ENCODE measurements at regions not wholly inside any gene's neighbourhood (a gene's known extent, or its start where the extent isn't known, plus 50 kb on each side); places are given as distances from the start of the nearest gene placed in this dataset.

DNA sequence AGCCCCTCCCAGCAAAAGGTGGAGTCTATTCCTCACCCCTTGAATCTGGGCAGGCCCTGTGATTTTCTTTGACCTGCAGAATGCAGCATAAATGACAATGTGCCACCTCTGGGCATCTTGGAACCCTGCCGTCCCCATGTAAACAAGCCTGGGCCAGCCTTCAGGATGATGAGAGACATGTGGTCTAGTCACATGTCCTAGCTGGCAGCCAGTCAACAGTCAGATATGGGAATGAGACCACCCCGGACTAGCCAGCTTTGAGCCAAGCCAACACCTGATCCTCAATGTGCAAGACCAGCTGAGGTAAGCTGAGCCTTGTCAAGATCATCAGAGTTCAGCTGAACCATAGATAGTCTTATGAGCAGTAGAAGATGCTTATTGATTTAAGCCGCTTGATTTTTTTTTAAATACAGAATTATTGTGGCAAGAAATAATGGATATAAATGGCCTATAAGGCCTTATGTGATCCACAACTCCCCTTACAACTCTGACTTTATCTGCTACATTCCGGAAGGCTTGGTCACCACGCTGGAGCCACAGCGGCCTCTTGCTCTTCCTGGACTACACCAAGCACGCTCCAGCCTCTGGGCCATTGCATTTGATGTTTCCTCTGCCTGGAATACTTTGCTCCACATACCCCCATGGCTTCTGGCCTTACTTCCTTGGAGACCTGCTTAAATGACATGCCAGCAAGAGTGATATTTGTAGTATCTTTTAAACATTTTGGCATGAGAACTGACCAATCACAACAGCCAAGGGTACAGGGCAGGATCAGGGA is 225.9 kb upstream of the SESN3 start:
- TF ChIP-seq, protein P1, sequence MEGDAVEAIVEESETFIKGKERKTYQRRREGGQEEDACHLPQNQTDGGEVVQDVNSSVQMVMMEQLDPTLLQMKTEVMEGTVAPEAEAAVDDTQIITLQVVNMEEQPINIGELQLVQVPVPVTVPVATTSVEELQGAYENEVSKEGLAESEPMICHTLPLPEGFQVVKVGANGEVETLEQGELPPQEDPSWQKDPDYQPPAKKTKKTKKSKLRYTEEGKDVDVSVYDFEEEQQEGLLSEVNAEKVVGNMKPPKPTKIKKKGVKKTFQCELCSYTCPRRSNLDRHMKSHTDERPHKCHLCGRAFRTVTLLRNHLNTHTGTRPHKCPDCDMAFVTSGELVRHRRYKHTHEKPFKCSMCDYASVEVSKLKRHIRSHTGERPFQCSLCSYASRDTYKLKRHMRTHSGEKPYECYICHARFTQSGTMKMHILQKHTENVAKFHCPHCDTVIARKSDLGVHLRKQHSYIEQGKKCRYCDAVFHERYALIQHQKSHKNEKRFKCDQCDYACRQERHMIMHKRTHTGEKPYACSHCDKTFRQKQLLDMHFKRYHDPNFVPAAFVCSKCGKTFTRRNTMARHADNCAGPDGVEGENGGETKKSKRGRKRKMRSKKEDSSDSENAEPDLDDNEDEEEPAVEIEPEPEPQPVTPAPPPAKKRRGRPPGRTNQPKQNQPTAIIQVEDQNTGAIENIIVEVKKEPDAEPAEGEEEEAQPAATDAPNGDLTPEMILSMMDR (IDR thresholded peaks at IDR 0.05), result no peak
- no peak for TF ChIP-seq EZH2 (IDR thresholded peaks at IDR 0.05; ENCODE audit: borderline replicate concordance, insufficient read depth, low read depth, low read length, poor library complexity, severe bottlenecking)

All from B cell (primary cell).